AG09319 (cell line): ENCODE measurements at regions not wholly inside any gene's neighbourhood (a gene's known extent, or its start where the extent isn't known, plus 50 kb on each side); places are given as distances from the start of the nearest gene placed in this dataset.

Source experiments
- DNase-seq: peaks from one replicate; pipeline ENCODE4 v3.0.0-alpha.2; 2010; ENCODE audit warnings: low read depth; ENCODE audit errors: extremely low read depth
- TF ChIP-seq, protein P1 (sequence below): IDR thresholded peaks from 2 replicates; pipeline ENCODE4 v1.5.1; 2011; ENCODE audit warnings: low read depth, mild to moderate bottlenecking, inconsistent platforms, low read length, moderate library complexity

DNA sequence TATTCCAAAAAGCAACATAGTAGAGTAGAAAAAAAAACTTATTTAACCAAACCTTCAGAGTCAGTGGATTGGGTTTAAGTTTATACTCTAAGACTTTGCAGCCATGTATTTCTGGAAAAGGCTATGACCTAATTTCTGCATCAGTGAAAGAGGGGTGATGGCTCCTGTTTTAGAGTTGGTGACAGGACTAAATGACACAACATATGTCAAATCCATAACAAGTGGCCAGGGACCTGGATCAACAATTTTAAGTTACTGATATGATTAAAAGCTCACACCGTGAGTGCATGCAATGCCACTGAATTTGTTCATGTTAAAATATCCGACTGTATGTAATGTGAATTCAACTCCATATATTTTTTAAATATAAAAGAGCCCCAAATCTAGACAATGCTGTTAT, 390.6 kb downstream of the TNS3 start:
- no peak for DNase-seq
- TF ChIP-seq, protein P1, sequence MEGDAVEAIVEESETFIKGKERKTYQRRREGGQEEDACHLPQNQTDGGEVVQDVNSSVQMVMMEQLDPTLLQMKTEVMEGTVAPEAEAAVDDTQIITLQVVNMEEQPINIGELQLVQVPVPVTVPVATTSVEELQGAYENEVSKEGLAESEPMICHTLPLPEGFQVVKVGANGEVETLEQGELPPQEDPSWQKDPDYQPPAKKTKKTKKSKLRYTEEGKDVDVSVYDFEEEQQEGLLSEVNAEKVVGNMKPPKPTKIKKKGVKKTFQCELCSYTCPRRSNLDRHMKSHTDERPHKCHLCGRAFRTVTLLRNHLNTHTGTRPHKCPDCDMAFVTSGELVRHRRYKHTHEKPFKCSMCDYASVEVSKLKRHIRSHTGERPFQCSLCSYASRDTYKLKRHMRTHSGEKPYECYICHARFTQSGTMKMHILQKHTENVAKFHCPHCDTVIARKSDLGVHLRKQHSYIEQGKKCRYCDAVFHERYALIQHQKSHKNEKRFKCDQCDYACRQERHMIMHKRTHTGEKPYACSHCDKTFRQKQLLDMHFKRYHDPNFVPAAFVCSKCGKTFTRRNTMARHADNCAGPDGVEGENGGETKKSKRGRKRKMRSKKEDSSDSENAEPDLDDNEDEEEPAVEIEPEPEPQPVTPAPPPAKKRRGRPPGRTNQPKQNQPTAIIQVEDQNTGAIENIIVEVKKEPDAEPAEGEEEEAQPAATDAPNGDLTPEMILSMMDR, result no peak

DNA sequence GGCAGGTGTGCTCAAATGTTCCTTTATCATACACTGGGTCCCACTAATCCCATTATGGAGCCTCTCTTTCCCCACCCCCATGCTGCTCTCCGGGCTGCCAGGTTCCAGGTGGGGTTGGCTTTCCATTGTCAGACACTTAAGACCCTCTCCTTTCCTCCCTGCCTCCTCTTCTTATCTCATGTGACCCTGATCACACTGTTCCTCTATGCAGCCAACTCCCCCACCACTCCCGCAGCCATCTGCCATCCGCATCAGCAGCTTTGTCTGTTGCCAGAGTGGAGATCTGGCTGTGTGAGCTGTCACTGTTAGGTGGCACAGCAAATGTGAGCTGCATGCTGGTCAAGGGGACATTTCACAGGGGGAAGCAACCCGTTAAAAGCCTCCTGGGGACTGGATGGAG, 391.4 kb downstream of the TNS3 start:
- TF ChIP-seq, protein P1, result no peak
- DNase-seq, result no peak

DNA sequence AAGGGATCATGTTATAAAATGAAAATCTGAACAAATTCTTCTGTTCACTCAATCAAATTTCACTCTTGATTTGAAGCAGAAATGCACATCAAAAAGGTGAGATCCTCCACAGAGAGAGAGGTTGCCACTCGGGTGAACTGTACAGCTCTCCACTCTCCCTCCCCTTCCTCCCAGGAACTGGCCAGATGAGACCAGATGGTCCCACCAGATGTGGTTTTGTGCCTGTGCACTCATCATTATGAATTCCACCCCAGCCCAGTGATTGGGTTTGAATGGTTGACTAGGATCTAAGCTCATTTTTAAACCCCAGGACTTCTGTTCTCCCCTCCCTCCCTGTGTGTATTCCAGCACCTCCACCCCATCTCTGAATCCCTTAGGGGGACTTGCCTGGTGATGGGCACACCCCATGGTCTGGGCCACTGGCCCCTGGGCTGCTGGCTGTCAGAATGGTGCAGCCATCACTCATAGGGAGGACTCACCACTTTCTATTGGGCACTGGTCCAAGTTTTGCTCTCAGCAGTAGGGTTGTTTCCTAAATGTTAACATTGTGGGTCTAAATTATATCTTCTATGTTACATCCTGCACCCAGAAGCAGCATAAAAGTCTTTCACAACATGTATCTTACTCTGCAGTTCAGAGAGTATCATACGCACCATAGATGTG, 393.1 kb downstream of the TNS3 start:
- no peak for DNase-seq
- TF ChIP-seq, protein P1, result no peak

DNA sequence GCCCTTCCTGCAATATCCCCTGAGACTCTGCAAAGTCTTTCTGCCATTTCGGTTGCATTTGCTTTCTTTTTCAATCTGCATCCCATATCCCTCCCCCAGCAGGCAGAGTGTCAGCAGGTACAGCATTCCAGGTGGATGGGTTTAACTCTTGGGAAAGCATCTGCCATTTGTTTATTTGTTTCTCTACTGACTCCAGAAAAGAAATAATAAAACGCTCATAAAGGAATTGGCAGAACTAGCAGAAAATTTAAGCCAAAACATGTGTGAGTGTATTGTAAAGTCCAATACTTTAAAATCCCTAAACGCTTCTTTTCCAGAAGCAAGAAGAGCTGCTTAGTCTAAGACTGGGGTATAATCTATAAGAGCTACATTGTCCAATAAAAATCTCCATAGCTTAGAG, 393.8 kb downstream of the TNS3 start:
- no peak for DNase-seq
- TF ChIP-seq, protein P1, result no peak

DNA sequence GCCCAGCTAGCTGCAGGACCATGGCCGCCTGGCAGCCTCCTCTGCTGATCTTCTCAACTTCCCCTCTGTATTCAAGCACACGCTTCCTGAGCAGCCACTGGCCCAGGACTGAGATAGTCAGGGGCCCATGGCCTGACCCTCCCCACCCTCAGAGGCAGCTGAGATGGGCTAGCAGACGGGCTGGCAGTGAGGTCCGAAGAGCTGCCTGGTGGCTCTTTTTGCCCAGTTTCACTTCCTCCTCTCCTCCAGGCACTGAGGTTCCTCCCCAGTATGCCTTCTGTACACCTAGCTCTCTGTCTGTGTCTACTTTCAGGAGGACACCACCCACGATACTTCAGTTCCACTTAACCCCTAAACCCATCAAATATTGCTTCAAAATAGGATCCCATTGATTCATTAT, 395.6 kb downstream of the TNS3 start:
- no peak for DNase-seq
- TF ChIP-seq, protein P1, result no peak

DNA sequence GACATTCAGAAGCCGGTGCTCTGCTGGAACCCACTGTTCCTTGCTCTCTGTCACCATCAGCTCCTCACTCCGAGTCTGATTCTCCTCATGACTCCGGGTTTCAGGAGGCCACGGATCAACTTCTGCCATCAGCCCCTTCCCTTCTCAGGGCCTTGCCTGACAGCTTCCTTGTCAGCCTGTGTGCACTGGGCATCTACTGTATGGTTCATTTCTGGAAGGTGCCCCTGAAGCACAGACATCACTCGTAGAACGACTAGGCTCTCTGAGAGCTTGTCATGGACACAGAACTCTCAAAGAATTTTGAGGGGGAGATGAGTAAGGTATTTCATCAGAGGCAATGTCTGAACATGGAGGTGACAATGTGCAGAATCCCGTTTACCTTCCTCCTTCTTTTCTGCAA, 396.1 kb downstream of the TNS3 start:
- TF ChIP-seq, protein P1, result no peak
- no peak for DNase-seq

DNA sequence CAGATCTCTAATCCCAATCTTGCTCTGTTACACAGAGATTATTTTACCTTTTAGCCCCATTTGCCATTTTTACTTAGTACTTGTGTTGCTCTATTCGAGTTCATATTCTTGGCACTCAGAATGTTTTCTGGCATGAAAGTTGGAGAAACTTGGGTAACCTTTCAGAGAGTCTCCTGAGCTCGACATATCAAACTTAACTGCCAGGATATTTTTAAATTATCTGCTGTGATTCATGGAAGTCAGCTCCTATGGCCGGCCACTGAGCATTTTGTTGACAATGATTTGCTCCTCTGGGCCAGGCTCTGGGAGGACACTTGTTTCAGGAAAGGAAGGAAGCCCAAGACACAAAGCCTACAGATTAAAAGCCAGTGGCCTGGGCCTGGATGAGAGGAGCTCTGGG, 396.7 kb downstream of the TNS3 start:
- DNase-seq, result no peak
- TF ChIP-seq, protein P1, result no peak
